SU-DHL-6 (cell line): ENCODE measurements at regions not wholly inside any gene's neighbourhood (a gene's known extent, or its start where the extent isn't known, plus 50 kb on each side); places are given as distances from the start of the nearest gene placed in this dataset.

Experiments
- EZH2phosphoT487 ChIP-seq: fragments of 200-600 bp; sonication (generic), shearing (Covaris generic); conservative IDR thresholded peaks from 2 replicates; pipeline ENCODE4 v1.6.1; 2018; ENCODE audit warnings: mild to moderate bottlenecking, antibody characterized with exemption, low read length, moderate library complexity, mixed read lengths
- TF ChIP-seq, protein P1 (sequence below): fragments of 200-600 bp; sonication (generic); IDR thresholded peaks from one replicate; pipeline ENCODE4 v1.5.1; 2017; ENCODE audit warnings: antibody characterized with exemption, mild to moderate bottlenecking, low read length, moderate library complexity; ENCODE audit not compliant: insufficient read depth, poor library complexity, severe bottlenecking

DNA sequence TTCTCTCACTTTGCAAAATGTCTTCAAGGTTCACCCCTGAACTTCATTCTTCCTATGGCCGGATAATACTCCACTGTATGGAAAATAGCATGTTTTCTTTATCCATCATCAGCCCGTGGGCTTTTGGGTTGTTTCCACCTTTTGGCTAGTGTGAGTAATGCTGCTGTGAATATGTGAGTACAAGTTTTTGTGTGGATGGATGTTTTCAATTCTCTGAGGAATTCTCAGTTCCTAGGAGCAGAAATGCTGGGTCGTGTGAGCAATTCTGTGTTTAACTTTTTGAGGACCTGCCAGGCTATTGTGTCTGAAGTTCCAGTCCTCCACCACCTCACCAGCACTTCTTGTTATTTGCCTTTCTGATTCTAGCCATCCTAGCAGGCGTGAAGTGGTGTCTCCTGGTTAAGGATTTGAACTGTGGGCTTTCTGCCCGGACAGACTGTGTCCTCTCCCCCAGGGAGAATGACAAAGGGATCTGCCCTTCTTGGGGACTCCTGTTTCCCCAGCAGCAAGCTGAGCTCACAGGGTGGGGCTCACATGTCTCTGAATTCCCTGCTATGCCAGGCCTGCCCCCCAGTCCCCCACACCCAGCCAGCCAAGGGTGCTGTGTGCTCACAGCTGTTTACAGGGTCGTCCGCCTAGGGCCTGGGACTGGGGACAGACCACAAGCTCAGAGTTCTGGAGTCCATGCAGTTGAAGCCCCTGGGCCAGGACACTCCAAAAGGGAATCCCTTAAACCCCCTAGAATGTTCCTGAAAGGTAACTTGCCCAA lies 92.2 kb upstream of the CIBAR2 start:
- TF ChIP-seq, protein P1, sequence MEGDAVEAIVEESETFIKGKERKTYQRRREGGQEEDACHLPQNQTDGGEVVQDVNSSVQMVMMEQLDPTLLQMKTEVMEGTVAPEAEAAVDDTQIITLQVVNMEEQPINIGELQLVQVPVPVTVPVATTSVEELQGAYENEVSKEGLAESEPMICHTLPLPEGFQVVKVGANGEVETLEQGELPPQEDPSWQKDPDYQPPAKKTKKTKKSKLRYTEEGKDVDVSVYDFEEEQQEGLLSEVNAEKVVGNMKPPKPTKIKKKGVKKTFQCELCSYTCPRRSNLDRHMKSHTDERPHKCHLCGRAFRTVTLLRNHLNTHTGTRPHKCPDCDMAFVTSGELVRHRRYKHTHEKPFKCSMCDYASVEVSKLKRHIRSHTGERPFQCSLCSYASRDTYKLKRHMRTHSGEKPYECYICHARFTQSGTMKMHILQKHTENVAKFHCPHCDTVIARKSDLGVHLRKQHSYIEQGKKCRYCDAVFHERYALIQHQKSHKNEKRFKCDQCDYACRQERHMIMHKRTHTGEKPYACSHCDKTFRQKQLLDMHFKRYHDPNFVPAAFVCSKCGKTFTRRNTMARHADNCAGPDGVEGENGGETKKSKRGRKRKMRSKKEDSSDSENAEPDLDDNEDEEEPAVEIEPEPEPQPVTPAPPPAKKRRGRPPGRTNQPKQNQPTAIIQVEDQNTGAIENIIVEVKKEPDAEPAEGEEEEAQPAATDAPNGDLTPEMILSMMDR = no peak
- TF ChIP-seq EZH2phosphoT487 = no peak
